ENCODE measurements at regions not wholly inside any gene's neighbourhood (a gene's known extent, or its start where the extent isn't known, plus 50 kb on each side); places are given as distances from the start of the nearest gene placed in this dataset.

DNA sequence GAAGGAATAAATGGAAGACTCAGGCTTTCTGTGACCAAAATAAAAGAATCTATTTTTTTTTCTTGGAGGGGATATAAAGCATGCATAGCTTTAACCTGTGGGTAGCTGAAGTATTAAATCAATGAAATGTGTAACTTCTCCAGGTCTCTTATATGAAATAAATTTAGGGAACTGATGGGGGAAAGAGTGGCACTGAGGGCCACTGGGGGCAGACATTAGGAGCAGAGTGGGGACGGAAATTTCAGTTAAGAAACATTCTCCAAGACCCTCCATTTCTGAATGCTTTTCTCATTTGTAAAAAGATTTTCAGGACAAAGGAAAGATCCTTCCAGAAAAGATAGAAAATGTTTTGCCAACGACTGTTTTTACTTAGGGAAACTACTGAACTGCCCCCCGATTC lies 131.0 kb downstream of the GPX5 start:
- TF ChIP-seq, protein P1, sequence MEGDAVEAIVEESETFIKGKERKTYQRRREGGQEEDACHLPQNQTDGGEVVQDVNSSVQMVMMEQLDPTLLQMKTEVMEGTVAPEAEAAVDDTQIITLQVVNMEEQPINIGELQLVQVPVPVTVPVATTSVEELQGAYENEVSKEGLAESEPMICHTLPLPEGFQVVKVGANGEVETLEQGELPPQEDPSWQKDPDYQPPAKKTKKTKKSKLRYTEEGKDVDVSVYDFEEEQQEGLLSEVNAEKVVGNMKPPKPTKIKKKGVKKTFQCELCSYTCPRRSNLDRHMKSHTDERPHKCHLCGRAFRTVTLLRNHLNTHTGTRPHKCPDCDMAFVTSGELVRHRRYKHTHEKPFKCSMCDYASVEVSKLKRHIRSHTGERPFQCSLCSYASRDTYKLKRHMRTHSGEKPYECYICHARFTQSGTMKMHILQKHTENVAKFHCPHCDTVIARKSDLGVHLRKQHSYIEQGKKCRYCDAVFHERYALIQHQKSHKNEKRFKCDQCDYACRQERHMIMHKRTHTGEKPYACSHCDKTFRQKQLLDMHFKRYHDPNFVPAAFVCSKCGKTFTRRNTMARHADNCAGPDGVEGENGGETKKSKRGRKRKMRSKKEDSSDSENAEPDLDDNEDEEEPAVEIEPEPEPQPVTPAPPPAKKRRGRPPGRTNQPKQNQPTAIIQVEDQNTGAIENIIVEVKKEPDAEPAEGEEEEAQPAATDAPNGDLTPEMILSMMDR (IDR thresholded peaks at IDR 0.05; ENCODE audit: insufficient read depth, low read depth, low read length): no peak
- TF ChIP-seq EZH2 (IDR thresholded peaks at IDR 0.05; ENCODE audit: insufficient read depth, low read length): no peak
